GM18499 (cell line): ENCODE measurements at regions not wholly inside any gene's neighbourhood (a gene's known extent, or its start where the extent isn't known, plus 50 kb on each side); places are given as distances from the start of the nearest gene placed in this dataset.

ENCODE experiments used
- ATAC-seq: cut with Tn5 transposase; IDR thresholded peaks from one replicate; pipeline ENCODE4 v1.9.1; 2021; ENCODE audit warnings: moderate number of reproducible peaks; ENCODE audit not compliant: insufficient read depth, unreplicated experiment

DNA sequence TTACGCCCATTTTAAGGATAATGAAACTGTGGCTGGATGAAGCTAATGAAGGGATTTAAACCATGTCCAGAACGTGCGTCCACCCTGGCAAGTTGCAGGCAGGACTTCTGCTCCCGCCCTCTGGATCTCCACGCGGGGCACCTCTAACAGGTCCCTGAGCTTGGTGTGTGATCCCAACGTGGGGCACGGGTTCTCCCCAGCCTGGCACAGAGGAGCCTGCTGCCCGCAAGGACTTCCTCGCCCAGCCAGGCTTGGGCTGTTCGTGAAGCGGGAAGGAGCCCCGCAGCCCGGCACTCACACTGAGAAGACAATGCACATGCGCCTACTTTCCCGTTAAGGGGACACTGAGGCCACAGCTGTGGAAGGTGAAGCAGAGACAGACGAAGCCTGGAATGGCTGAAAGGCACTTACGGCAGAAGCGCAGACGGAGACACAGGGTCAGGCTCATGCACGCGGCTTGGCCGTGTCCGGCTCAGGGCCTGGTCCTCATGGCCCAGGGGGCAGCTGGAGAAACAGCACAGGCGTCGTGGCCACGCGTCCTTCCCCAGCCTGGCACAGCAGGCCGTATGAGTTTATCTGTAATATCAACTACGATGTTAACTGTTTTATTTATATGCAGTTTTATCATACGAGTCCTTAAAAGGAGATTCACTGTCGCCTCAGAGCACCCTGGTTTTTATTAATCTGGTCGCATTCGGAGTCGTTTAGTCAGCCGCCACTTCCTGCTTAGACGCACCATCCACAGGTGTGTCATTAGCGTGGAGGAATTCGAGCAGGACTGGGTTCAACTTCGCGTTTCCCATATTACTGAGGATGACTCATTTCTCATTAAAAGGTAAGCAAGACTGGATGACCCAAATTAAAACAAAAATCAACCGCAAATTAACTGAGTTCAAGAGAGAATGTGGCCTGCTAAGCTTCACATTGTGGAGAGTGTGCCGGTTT lies 835.9 kb downstream of the GALR1 start:
- ATAC-seq = no peak

DNA sequence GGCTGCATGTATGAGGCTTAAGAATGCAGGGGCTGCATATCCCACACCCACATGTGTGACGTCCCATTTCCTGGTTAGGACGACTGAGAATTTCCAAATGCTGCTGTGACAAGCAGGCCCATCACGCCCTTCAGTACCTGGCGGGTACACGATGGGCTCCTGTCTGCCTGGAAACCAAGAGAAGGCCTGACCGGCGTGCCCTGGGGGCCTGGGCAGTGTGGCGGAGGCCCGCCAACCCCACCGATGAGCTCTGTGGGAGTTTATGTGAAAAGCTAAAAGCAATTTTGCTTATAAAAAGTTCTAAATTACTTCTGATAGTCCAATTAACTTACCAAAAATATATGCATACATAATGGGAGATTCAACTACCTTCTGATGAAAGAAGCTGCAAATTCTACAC lies 837.3 kb downstream of the GALR1 start:
- no peak for ATAC-seq

DNA sequence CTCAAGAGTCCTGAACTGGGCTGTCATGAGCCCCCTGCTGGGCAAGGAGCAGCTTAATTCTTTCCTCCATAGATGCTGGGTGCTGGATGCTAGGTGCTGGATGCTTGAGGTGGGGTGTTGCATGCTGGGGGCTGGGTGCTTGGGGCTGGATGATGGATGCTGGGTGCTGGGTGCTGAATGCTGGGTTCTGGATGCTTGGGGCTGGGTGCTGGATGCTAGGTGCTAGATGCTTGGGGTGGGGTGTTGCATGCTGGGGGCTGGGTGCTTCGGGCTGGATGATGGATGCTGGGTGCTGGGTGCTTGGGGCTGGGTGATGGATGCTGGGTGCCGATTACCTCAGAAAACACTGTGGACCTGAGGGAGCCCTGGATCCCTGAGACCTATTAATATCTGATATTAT lies 837.7 kb downstream of the GALR1 start:
- ATAC-seq = no peak

DNA sequence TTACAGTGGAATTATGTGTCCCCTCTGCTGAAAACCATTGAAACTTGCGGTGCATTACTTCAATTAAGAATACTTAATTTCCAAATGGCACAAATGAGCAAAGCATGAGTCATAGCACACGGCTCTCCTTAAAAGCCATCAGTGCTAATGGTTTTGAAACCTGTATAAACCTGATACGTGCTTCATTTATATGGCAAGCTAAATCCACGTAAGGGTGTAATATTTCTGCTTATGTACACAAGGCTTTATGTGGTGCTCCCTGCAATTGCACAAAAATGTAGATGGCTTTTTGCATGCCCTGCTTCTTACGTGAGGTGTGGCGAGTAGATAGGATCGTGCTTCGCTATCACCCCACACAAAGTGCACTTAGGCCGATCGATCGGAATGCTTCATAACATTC lies 840.9 kb downstream of the GALR1 start:
- no peak for ATAC-seq

DNA sequence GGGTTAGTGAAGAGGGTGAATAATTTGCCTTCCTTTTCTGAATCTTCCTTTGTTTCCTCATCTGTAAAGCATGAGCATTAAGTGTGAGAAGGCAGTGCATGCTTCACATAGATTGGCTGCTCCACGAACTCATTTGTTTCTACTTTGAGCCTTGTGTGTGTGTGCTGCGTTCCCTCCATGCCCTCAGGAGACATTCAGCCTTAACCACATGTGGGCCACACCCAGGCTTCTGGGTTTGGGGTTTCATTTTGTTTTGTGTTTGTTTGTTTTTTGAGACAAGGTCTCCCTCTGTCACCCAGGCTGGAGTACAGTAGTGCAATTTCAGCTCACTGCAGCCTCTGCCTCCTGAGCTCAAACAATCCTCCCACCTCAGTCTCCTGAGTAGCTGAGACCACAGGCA lies 843.3 kb downstream of the GALR1 start:
- ATAC-seq = no peak

DNA sequence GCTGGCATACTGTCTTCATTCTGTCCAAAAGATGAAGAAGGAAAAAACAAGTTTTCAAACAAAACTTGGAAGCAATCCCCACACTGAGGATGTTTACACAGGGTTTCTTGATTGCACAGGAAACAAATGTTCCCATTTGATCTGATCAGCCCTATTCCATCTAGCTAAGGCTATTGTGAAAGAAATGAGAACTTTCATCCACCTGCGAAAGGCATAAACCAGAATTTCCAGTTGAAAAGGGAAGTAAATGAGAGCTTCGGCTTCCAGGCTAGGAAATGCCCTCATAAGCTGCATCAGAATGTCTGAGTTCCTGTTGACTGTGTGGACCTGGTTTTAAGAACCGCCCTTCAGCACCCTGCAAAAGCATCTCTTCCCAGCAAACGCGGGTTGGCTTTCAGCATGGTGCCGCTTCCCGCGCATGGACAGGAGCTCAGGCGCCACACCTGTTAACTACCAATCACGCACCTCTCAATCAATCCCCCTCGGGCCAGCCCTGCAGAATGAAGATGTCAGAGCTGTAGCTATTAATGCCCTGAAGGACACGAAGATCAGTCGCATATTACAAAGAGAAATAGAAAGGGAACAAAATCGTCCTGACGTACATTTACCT lies 850.4 kb downstream of the GALR1 start:
- ATAC-seq = no peak

DNA sequence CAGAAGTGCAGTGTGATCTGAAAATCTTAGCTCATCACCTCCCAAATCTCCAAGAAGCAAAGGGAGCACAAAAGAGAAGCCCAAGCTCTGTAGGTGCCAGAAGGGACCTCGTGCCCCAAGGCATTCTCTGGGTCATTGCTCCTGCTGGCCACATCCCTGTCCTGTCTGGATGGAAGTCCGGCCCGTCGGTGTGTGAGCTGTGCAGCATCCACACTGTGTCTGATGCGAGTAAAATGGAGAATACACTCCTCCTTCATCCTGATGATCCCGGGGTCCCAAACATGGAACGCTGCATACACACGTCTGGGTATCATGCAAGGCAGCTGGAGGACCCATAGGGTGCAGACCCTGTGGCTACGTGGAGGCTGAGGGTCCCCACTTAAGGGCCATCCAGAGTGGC lies 851.4 kb downstream of the GALR1 start:
- no peak for ATAC-seq

DNA sequence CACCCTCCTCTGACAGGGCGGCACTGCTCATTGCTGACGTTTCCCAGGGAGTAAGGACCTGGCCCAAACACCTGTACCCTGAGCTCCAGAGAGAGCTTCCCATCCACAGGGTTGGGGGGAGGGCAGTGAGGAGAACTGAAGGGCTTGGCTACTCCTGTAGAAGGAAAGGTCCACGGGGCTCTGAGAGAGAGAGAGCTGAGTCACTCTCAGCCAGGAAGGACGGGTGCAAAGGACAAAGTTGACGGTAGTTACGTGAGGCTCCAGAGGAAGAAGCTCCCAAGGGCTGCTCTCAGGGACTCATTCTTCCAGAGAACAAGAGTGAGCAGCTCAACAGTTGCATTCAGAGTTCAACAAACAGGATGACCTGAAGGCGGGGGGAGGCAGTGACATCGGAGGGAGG lies 852.5 kb downstream of the GALR1 start:
- ATAC-seq = no peak

DNA sequence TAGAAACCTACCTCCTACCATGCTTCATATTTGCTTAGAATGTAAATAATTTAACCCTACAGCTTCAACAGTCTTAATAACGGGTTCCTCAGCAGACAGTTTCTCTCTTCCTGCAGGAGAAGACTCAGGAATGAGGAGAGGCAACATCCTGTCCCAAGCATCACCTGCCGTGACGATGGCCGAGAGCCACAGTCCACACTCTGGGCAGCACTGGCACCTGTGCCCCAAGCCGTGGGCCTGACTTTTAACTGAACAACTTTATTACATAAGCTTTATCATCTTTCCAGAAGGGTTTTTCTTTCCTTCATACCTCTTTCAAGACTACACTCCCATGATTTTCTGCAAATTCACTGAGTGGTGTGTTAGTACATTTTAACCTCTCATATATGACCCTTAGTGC lies 856.0 kb downstream of the GALR1 start:
- no peak for ATAC-seq

DNA sequence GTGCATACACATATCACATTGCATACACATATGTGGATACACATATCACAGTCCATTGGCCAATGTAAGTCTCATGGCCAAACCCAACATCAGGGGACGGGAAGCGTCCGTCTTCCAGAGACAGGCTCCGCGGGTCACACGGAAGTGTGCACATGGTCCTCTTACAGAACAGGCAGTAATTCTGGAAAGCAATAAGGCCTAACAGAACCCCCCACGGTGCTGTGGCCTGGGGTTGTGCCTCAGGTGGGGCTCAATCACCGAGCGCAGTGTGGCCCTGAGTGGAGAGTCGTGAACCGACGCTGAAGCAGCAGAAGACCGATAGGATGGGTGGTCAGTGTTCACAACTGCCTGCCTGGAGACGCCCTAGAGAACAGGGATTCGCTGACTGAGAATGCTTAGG lies 857.3 kb downstream of the GALR1 start:
- ATAC-seq = no peak

DNA sequence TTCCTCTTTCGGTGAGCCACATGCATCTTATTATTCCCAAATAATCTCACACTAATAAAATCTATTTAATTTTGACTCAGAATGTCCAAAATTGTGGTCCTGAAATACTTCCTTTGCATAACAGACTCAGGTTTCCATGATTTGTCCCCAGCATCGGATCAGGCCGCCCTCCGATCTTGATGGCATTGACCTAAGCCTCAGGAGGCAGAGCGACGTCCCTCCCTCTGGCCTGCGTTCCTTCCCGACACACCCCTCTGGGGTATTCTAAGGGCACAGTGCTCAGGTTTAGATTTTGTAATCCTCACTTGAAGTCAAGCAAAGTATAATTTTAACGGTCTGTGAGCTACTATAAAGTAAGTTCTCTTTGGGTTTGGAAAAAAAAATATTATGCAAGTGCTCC lies 857.7 kb downstream of the GALR1 start:
- ATAC-seq = no peak

DNA sequence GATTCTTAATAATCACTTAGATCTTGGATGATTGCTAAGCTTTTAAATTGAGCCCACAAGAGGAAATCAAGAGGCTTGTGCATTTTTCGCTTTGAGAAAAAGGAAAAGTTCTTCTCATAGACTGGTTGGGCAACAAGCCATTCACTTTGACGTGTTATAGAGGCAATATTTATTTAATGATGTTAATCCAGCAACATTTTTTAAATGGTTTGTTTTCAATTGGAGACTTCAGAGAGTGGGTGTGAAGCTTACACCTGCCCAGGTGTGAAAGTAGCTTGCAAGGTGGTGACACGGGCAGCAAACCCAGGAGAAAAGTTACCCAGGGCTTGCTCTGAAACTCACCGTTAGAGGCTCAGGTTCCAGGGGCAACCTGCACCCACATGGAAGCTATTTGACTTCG lies 858.9 kb downstream of the GALR1 start:
- no peak for ATAC-seq

DNA sequence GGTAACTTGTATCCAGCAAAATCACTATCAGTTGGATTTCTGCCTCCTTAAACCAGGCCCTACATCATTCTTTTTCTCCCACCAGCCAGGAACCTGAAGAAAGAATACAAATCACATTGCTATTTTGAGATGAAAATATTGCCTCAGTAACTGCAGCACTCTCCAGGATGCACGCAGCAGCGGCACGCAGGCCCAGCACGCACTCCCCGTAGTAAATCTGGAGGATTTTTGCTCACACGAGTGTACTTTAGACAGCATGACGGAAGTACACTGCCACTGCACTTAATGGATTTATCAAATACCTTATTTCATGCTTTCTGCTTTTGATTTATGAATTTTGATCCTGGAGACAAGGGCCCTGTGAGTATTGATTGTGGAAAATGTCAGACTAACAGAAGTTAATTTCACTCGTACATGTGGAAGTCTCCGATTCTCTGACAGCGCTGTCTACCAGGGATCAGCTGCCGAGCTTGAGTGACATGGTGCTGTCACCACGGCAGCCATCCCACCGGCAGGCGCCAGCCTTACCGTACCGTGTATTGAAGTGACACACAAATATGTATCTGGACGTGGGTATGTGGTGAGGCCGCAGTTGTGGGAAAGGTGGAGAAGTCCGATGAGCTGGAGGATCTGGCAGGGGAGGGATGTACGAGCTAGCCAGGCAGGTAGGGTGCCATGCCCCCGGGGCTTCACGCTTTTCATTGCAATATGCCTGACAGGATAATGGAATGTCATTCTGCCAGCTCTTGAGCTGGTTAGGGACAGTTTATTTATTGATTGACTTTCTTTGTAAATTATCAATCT lies 863.7 kb downstream of the GALR1 start:
- ATAC-seq = no peak

DNA sequence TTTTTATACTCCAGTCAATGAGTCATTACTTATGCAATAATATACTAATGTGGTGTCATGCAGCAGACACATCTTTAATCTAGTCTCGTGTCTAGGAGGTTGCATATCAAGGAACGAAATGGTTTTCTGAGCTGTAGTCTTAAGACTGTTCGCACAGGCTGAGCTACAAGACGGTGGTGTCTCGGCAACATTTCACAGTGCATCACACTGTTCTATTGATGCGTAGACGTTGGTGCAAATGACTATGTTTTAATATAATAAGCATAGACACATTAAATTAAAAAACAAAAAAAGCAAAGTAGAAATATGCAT lies 864.2 kb downstream of the GALR1 start:
- no peak for ATAC-seq

DNA sequence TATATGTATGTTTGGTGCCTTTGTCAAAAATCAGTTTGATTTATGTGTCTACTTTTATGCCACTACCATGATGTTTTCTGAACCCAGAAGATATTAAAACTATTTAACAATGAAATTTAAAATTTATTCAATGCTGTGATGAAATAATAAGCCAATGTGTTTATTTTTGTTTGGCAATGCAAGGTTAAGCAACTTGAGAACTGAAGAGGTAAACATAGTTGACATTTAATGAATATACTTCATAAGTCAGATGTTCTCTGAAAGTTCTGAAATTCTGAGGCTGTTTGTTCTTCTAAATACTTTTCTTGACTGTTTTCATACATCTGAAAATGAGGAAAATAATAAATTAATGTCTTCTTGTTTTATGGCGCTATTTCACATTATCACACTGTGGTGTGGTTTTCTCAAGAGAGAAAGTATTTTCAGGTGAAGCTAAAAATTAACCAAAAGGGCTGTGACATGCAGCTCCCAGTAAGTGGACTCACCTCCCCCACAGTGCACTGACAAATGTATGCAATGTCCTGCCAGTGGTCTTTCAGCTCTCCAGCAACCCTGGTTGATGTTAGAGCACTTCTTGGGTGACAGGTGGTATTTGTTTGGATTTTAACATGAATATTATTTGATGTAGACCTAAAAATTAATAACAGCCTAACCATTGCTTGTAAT lies 863.6 kb upstream of the SALL3 start:
- ATAC-seq = no peak

DNA sequence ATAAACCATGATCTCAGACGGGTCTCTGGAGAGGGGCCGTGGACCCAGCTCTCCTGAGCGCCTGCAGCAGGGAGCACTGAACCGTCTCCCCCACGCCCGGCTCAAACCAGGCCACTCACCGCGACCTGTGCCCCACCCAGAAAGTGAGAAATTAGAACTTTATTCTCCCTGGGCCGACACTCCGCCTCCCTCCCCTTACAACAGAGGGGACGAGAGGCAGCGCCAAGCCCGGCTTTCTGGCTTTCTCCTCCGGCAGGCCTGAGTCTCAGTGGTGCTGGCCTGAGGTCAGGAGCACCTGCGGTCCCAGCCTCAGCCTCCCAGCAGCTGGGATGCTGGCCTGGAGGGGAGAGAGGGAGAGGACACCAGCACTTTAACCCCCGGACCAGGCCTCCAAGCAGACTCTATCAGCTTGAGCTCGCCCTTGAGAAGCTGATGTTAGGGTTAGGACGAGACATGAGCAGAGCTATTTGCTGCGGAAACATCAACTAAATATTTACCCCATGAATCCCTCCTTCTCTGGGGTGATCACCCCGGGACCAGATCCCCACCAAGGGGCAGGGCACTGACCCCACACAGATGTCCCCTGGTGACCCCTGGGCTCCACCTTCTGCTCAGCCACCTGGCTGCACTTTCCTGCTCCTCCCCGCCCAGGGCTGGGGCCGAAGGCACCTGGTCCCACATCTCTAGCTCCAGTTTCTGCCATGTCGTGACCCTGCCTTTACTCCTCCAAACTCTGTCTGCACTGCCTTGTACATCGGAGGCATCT lies 856.3 kb upstream of the SALL3 start:
- ATAC-seq = no peak

DNA sequence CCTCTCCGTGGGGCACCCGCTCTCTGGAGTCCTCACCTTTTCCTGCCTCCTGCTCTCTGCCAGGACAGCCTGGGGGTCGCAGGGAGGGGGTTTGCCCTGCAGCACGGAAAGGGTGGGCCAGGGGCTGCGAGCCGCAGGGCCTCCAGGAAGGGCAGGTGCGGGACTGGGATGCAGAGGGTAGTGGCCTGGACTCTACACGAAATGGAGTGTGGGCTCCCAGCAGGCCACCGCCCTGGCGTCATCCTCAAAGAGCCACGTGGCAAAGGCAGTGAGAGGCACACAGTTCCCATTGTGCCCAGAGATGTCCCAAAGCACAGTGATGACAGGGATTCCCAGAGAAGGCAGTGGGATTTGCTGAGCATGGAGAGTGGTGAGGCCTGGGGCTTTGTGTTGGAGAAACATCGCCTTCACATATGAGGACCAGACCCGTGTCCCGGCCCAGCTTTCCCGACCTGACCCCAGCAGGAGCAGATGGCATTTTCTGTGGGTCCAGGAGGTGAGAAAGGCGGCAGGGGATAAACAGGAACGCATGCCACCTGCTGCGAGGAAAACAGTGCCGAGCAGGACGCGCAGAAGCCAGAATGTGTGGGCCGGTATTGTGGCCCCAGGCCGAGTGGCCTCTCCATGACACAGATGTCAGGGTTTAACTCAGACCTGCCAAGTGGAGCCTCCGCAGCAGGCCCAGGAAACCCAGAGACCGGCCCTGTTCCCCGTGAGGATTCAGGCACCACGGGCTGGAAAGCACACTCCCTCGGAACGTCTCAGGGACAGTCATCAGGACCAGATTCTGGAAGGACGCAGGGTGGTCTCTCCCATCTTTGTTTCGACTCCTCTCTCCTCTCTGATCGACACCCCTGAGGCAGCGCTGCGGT lies 855.5 kb upstream of the SALL3 start:
- ATAC-seq = no peak

DNA sequence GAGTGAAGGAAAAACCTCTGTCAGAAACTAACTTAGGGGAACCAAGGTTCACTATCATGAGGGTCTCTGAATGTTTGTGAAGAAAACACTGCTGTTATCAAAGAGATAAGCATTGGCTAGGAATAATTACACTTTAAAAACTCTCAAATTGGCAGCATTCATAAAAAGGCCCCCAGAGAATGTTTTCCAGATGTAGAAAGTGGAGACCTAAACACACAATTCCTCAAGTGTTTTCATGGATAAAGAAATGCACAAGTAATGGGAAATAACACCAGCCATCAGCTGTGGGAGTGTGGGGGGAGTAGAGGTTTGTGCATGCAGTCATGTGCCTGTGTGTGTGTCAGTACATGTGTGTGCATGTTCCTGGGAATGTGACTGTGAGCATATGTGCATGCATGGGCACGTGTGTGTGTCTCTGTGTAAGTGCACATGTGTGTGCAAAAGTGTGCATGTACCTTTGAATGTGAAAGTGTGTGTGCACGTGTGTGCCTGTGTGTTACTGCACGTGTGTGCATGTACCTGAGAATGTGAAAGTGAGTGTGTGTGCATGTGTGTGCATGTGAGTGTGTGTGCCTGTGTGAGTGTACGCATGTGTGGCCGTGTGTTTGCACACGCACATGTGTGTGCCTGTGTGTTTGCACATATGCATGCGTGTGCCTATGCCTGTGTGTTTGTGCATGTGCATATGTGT lies 854.3 kb upstream of the SALL3 start:
- no peak for ATAC-seq

DNA sequence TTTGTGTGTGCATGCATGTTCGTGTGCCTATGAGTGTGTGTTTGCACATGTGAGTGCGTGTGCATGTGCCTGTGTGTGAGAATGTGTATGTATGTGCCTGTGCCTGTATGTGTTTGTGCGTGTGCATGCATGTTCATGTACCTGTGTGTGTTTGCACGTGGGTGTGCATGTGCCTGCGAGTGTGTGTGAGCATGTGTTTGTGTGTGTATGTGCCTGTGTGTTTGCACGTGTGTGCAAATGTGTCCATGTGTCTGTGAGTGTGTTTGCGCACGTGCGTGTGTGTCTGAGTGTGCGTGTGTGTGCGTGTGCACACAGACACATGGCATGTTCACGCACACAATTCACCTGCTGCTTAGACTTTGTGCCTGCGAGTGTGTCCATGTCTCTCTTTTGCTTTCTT lies 853.5 kb upstream of the SALL3 start:
- ATAC-seq = no peak
